ENCODE measurements at regions not wholly inside any gene's neighbourhood (a gene's known extent, or its start where the extent isn't known, plus 50 kb on each side); places are given as distances from the start of the nearest gene placed in this dataset.

DNA sequence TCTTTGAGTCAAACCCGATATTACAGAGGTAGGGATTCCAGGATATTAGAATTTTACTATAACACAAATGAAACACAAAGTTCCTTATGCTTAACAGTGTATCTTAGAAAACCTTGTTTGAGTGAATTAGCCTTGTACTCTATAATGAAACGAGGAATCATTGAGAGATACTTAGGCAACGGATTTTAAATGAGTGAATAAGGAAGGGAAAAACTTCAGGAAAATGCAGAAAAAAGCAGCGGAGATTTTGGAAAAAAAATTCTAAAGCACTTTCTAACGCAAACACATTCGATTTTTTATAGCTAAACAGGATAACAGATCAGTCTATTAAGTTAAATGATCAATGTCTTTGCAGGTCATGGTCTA, 137.3 kb downstream of the HFE start:
- peak overlapping the region; percentile 69 for H3K4me3 ChIP-seq (ENCODE audit: low read depth, low read length)
- ChIA-PET CTCF (interaction anchor here (1.0 to 2.8 kb wide), 4 partner anchors 8 to 108 kb away, joined by 4 to 22 read pairs (median 6); a partner anchor contains a TSS), POLR2A (interaction anchor here (0.6 to 3.7 kb wide), 12 partner anchors 8 to 922 kb away, joined by 3 to 44 read pairs (median 6); a partner anchor contains a TSS)
- no peak for DNase-seq (ENCODE audit: low read depth, low spot score)
- TF ChIP-seq, protein P1, sequence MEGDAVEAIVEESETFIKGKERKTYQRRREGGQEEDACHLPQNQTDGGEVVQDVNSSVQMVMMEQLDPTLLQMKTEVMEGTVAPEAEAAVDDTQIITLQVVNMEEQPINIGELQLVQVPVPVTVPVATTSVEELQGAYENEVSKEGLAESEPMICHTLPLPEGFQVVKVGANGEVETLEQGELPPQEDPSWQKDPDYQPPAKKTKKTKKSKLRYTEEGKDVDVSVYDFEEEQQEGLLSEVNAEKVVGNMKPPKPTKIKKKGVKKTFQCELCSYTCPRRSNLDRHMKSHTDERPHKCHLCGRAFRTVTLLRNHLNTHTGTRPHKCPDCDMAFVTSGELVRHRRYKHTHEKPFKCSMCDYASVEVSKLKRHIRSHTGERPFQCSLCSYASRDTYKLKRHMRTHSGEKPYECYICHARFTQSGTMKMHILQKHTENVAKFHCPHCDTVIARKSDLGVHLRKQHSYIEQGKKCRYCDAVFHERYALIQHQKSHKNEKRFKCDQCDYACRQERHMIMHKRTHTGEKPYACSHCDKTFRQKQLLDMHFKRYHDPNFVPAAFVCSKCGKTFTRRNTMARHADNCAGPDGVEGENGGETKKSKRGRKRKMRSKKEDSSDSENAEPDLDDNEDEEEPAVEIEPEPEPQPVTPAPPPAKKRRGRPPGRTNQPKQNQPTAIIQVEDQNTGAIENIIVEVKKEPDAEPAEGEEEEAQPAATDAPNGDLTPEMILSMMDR (IDR thresholded peaks at IDR 0.05; ENCODE audit: insufficient read depth, low read length, missing control alignments): no peak

DNA sequence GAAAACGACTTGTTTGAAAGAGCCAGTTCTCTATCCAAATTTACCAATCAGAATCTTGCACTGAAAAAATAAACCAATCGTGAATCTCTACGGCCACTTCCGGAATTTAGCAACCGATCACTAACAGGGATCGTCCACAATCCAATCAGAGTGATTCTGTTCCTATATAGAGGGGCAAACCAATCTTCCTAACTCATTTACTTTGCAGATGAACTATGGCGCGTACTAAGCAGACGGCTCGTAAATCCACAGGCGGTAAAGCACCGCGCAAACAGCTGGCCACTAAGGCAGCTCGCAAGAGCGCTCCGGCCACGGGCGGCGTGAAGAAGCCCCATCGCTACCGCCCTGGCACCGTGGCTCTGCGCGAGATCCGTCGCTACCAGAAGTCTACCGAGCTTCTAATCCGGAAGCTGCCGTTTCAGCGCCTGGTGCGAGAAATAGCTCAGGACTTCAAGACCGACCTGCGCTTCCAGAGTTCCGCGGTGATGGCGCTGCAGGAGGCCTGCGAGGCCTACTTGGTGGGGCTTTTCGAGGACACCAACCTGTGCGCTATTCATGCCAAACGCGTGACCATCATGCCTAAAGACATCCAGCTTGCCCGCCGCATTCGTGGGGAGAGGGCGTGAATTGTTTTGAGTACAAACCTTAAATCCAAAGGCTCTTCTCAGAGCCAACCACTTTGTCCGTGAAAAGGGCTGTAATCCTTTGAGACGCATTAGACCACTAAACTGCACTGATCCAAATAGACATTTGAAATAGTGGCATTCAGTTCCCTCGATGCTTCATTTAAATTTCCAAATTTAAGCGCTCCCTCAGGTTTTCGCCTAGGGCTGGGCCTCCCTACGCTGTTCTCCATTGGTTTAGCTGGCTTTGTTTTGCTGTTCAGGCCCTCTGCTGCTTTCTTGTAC, 138.0 kb downstream of the HFE start:
- ChIA-PET POLR2A (interaction anchor here (0.6 to 3.7 kb wide), 10 partner anchors 9 to 104 kb away, joined by 3 to 44 read pairs (median 10); a partner anchor contains a TSS), CTCF (interaction anchor here (0.8 to 2.8 kb wide), 5 partner anchors 9 to 107 kb away, joined by 3 to 22 read pairs (median 4); a partner anchor contains a TSS)
- peak overlapping the region; percentile 69 for H3K4me3 ChIP-seq (ENCODE audit: low read depth, low read length)
- no peak for DNase-seq (ENCODE audit: low read depth, low spot score)
- TF ChIP-seq, protein P1 (IDR thresholded peaks at IDR 0.05; ENCODE audit: insufficient read depth, low read length, missing control alignments): peak; percentile 49

DNA sequence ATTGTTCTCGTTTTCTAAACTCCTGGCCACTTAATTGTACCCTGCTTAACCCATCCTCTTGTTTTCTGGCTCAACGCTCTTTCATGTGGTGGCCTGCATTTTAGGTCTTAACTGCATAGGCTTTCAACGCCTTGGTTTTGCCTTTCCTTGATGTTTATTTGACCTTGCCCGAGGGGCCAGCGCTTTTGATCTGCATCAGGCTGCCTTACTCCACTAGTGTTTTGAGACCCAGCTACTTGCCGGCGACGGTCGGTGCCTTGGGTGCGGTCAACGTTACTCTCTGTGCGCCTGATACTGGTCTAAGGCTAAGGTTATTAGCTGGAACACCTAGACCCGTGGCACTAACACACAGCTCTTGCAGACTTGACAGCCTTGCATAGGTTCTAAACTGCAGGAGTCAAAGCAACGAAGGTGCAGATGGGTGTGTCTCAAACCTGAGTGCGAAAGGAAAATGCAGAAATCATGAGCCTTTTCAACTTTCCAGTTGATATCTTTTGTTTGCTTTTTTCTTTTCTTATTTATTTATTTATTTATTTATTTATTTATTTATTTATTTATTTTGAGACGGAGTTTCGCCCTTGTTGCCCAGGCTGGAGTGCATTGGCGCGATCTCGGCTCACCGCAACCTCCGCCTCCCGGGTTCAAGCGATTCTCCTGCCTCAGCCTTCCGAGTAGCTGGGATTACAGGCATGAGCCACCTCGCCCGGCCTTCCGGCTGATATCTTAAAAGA, 138.8 kb downstream of the HFE start:
- peak overlapping the region; percentile 69 for H3K4me3 ChIP-seq (ENCODE audit: low read depth, low read length)
- TF ChIP-seq, protein P1 (IDR thresholded peaks at IDR 0.05; ENCODE audit: insufficient read depth, low read length, missing control alignments): no peak
- DNase-seq (ENCODE audit: low read depth, low spot score): no peak
- ChIA-PET CTCF (interaction anchor here (0.8 to 2.8 kb wide), 6 partner anchors 10 to 106 kb away, joined by 3 to 22 read pairs (median 4); a partner anchor contains a TSS), POLR2A (interaction anchor here (1.0 to 3.7 kb wide), 7 partner anchors 8 to 102 kb away, joined by 3 to 44 read pairs (median 24); a partner anchor contains a TSS)

DNA sequence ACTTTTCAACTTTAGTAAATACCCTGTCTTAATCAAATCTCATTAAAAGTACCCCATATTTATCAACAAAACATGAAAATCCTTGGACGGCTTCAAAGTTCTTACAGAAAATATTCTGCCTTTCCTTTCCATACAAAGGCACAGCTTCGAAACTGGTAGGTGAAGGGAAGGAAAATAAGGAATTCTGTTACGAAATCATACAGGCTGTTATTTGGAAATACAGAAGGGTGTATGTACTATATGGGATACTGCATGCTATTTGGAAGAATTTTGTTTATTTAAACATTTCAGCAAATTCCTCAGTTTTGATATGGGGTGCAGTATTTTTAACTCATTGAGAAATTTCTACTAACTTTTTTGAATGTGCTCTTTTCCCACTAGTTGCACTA, 138.4 kb upstream of the BTN3A2 start:
- ChIA-PET POLR2A (interaction anchor here (3.4 to 3.7 kb wide), 3 partner anchors 10 to 28 kb away, joined by 27 to 44 read pairs (median 29); a partner anchor contains a TSS), CTCF (interaction anchor here (0.8 to 2.8 kb wide), 3 partner anchors 10 to 58 kb away, joined by 3 to 22 read pairs (median 3); a partner anchor contains a TSS)
- no peak for DNase-seq (ENCODE audit: low read depth, low spot score)
- TF ChIP-seq, protein P1 (IDR thresholded peaks at IDR 0.05; ENCODE audit: insufficient read depth, low read length, missing control alignments): no peak
- H3K4me3 ChIP-seq (ENCODE audit: low read depth, low read length): no peak overlapping the region

DNA sequence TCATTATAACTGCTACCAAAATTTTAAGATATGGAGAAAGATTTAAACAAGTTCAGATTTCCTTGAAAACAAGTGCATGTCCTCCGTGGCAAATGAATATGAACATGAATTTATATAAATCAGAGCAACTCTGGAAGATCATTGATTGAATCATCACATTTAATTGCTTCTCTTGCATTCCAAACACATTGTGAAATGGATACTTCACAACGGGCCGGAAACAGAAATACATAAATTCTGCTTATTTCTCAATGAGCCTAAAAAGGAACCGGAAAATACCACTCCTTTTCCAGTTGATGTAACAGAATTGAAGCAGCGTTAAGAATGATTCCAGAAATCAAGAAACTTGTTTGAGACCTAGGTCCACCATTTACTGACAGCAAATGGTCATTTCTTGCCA, 134.6 kb upstream of the BTN3A2 start:
- ChIA-PET POLR2A (no interaction called here), CTCF (interaction anchor here (0.8 to 1.0 kb wide), 2 partner anchors 20 to 43 kb away, joined by 3 read pairs; a partner anchor contains a TSS)
- no peak for DNase-seq (ENCODE audit: low read depth, low spot score)
- no peak overlapping the region for H3K4me3 ChIP-seq (ENCODE audit: low read depth, low read length)
- TF ChIP-seq, protein P1 (IDR thresholded peaks at IDR 0.05; ENCODE audit: insufficient read depth, low read length, missing control alignments): no peak
